NOMO-1 (cell line): ENCODE measurements at regions not wholly inside any gene's neighbourhood (a gene's known extent, or its start where the extent isn't known, plus 50 kb on each side); places are given as distances from the start of the nearest gene placed in this dataset.

Source experiments
- DNase-seq, 2 experiments: peaks; one replicate each; lab custom pipeline; 2025; ENCODE audit not compliant: unreplicated experiment in 2 of 2; lab: John Stamatoyannopoulos, UW

DNA sequence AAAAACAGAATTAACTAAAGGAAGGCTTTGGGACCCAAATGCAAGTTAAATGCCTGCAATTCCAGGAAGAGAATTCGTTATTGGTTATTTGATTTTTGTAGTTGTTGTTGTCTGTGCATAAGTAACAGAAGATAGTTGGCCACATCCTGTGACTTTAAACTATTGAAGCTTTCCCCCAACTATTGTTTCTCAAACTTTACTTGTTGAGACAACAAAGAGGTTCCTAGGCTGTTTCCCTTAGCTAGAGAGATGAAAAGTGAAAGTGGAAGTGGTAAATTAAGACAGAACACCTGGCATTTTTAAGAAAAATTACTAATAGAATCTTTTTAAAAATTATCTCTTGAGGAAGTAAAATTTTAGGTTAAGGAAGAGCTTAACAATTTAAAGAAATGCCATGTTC lies 525.2 kb downstream of the PKHD1 start:
- no peak for DNase-seq
